SK-N-SH (cell line): ENCODE measurements at regions not wholly inside any gene's neighbourhood (a gene's known extent, or its start where the extent isn't known, plus 50 kb on each side); places are given as distances from the start of the nearest gene placed in this dataset.

Source experiments
- CTCF ChIA-PET: fragments of 300-600, 350-600 bp; formaldehyde crosslinking; extraction: SDS; loops from one replicate; lab custom pipeline; 2021; lab: Yijun Ruan, JAX
- POLR2A ChIA-PET: fragments of 350-600 bp; sonication (Branson Sonifier 250); formaldehyde crosslinking; extraction: SDS; loops from one replicate; lab custom pipeline; 2020; ENCODE audit warnings: antibody characterized with exemption, inconsistent platforms; lab: Yijun Ruan, JAX
- DNase-seq: peaks from one replicate; pipeline ENCODE4 v3.0.0; 2012
- H2AFZ ChIP-seq: fragments of 200-600 bp; sonication (generic); 2 replicates; pipeline ENCODE4 v1.8.1; 2016; ENCODE audit warnings: antibody characterized with exemption, mild to moderate bottlenecking, low read depth
- H3F3A ChIP-seq: fragments of 200-600 bp; sonication (generic); replicated peaks from 2 replicates; pipeline ENCODE3; 2016; ENCODE audit warnings: antibody characterized with exemption, mild to moderate bottlenecking; ENCODE audit not compliant: insufficient read depth
- H3K27ac ChIP-seq, 2 experiments: fragments of 200-500 bp in 1 of 2; fragments of 200-600 bp in 1 of 2; sonication (Bioruptor generic) in 1 of 2; sonication (generic), shearing (Covaris generic) in 1 of 2; 2 replicates each; pipeline versions ENCODE4 v1.5.1 to v1.6.1; 2014 to 2016; ENCODE audit warnings: low read depth in 2 of 2, inconsistent platforms in 1 of 2, low read length in 1 of 2, mild to moderate bottlenecking in 1 of 2, mixed read lengths in 1 of 2
- H3K27me3 ChIP-seq: fragments of 200-600 bp; sonication (generic), shearing (Covaris generic); 2 replicates; pipeline ENCODE4 v1.6.1; 2016; ENCODE audit warnings: mixed run types; ENCODE audit not compliant: insufficient read depth
- H3K36me3 ChIP-seq, 2 experiments: fragments of 200-500 bp in 1 of 2; fragments of 200-600 bp in 1 of 2; sonication (Bioruptor generic) in 1 of 2; sonication (generic) in 1 of 2; replicated peaks in 1 of 2; 2 replicates each; pipeline versions ENCODE3 to v1.5.1; 2014 to 2016; ENCODE audit warnings: low read length in 1 of 2, mild to moderate bottlenecking in 1 of 2; ENCODE audit not compliant: insufficient read depth in 2 of 2, control insufficient read depth in 1 of 2
- H3K4me1 ChIP-seq, 2 experiments: fragments of 200-500 bp in 1 of 2; fragments of 200-600 bp in 1 of 2; sonication (Bioruptor generic) in 1 of 2; sonication (generic), shearing (Covaris generic) in 1 of 2; 2 replicates each; pipeline versions ENCODE4 v1.5.1 to v1.6.1; 2014 to 2016; ENCODE audit warnings: low read depth in 1 of 2, low read length in 1 of 2, mixed run types in 1 of 2; ENCODE audit not compliant: insufficient read depth in 2 of 2, control insufficient read depth in 1 of 2
- H3K4me2 ChIP-seq: fragments of 200-600 bp; sonication (generic), shearing (Covaris generic); 2 replicates; pipeline ENCODE4 v1.6.1; 2017; ENCODE audit warnings: mixed run types
- H3K4me3 ChIP-seq, 2 experiments: fragments of 200-500 bp in 1 of 2; fragments of 200-600 bp in 1 of 2; sonication (Bioruptor generic) in 1 of 2; sonication (generic), shearing (Covaris generic) in 1 of 2; 2 replicates each; pipeline versions ENCODE4 v1.5.1 to v1.8.1; 2014 to 2016; ENCODE audit warnings: low read depth in 2 of 2, inconsistent platforms in 1 of 2, low read length in 1 of 2, mild to moderate bottlenecking in 1 of 2, mixed read lengths in 1 of 2, moderate library complexity in 1 of 2
- H3K79me2 ChIP-seq: fragments of 200-600 bp; sonication (generic); 2 replicates; pipeline ENCODE4 v1.8.1; 2017; ENCODE audit warnings: mild to moderate bottlenecking; ENCODE audit not compliant: insufficient read depth
- H3K9ac ChIP-seq: fragments of 200-600 bp; sonication (generic); 2 replicates; pipeline ENCODE4 v1.6.1; 2017; ENCODE audit warnings: mixed run types
- H3K9me2 ChIP-seq: fragments of 200-600 bp; sonication (generic); 2 replicates; pipeline ENCODE4 v1.6.1; 2017; ENCODE audit warnings: mixed run types
- H3K9me3 ChIP-seq: fragments of 200-600 bp; sonication (generic); 2 replicates; pipeline ENCODE4 v1.6.1; 2017; ENCODE audit warnings: mixed run types, mild to moderate bottlenecking, moderate library complexity
- H4K20me1 ChIP-seq: fragments of 200-600 bp; sonication (generic); 2 replicates; pipeline ENCODE4 v1.6.1; 2017; ENCODE audit warnings: mild to moderate bottlenecking, mixed run types; ENCODE audit not compliant: insufficient read depth
- CHD2 ChIP-seq: fragments of 150-350 bp; IDR thresholded peaks from 2 replicates; pipeline ENCODE4 v1.6.1; 2018; ENCODE audit warnings: low read length; ENCODE audit not compliant: partially characterized antibody
- CTCF ChIP-seq: fragments of 200-600 bp; sonication (generic); IDR thresholded peaks from 2 replicates; pipeline ENCODE4 v1.6.1; 2017; ENCODE audit warnings: antibody characterized with exemption, mild to moderate bottlenecking, moderate library complexity
- EP300 ChIP-seq, 2 experiments: IDR thresholded peaks; 2 replicates each; pipeline versions ENCODE4 v1.4.0 to v1.6.1; 2012; ENCODE audit warnings: borderline replicate concordance in 1 of 2, low read depth in 1 of 2, low read length in 1 of 2
- EZH2phosphoT487 ChIP-seq: fragments of 200-600 bp; sonication (generic); IDR thresholded peaks from 2 replicates; pipeline ENCODE4 v1.6.1; 2017; ENCODE audit warnings: low read depth, mixed run types, mild to moderate bottlenecking, antibody characterized with exemption, moderate library complexity, borderline replicate concordance
- FOSL2 ChIP-seq: IDR thresholded peaks from 2 replicates; pipeline ENCODE4 v1.4.0; 2012; ENCODE audit warnings: low read depth, mild to moderate bottlenecking, moderate library complexity, borderline replicate concordance
- FOXM1 ChIP-seq: IDR thresholded peaks from 2 replicates; pipeline ENCODE4 v1.4.0; 2012; ENCODE audit warnings: low read depth, mild to moderate bottlenecking
- GABPA ChIP-seq: IDR thresholded peaks from 2 replicates; pipeline ENCODE4 v1.4.0; 2012; ENCODE audit warnings: low read depth, mild to moderate bottlenecking
- GATA2 ChIP-seq: sonication (generic); formaldehyde crosslinking; IDR thresholded peaks from 2 replicates; pipeline ENCODE4 v1.5.0; 2020; ENCODE audit warnings: mild to moderate bottlenecking, missing genetic modification reagents
- MAX ChIP-seq: IDR thresholded peaks from 2 replicates; pipeline ENCODE4 v1.4.0; 2012; ENCODE audit warnings: low read depth
- MEF2A ChIP-seq: IDR thresholded peaks from 2 replicates; pipeline ENCODE4 v1.4.0; 2012; ENCODE audit warnings: low read depth, borderline replicate concordance
- MXI1 ChIP-seq: IDR thresholded peaks from 2 replicates; pipeline ENCODE4 v1.6.1; 2012; ENCODE audit warnings: mild to moderate bottlenecking, low read depth, low read length, improper control_type of control experiment
- NFIC ChIP-seq: IDR thresholded peaks from 2 replicates; pipeline ENCODE4 v1.4.0; 2012; ENCODE audit warnings: borderline replicate concordance
- RCOR1 ChIP-seq: fragments of 150-350 bp; IDR thresholded peaks from 2 replicates; pipeline ENCODE4 v1.6.1; 2017; ENCODE audit warnings: antibody characterized with exemption, low read length
- REST ChIP-seq: IDR thresholded peaks from 2 replicates; pipeline ENCODE4 v1.6.1; 2012; ENCODE audit warnings: mild to moderate bottlenecking, low read depth, low read length, moderate library complexity
- RFX5 ChIP-seq: IDR thresholded peaks from 2 replicates; pipeline ENCODE4 v1.6.1; 2012; ENCODE audit warnings: mild to moderate bottlenecking, improper control_type of control experiment, low read length
- TCF12 ChIP-seq: IDR thresholded peaks from 2 replicates; pipeline ENCODE4 v1.4.0; 2012
- TEAD4 ChIP-seq: IDR thresholded peaks from 2 replicates; pipeline ENCODE4 v1.4.0; 2012; ENCODE audit warnings: mild to moderate bottlenecking, borderline replicate concordance; ENCODE audit not compliant: insufficient read depth
- USF2 ChIP-seq: fragments of 150-350 bp; IDR thresholded peaks from 2 replicates; pipeline ENCODE4 v1.6.1; 2017; ENCODE audit warnings: antibody characterized with exemption, low read length, low read depth, borderline replicate concordance
- WGBS: methylation state at CpG from one replicate; pipeline ENCODE4 v1.1.6; 2017; ENCODE audit warnings: low lambda C conversion rate; 5-methylcytosine and 5-hydroxymethylcytosine counted together

- ChIA-PET POLR2A (no interaction called here), CTCF (no interaction called here)
- no peak for DNase-seq
- Histone ChIP-seq H3K79me2 (no peaks in the 10 kb centered on the region), H4K20me1 (no peaks in the 10 kb centered on the region), H3K4me3 (no peak overlapping the region), H3K36me3 (no peaks in the 10 kb centered on the region), H2AFZ (no peak overlapping the region), H3K27ac (no peak overlapping the region), H3K4me1 (no peaks in the 10 kb centered on the region), H3K4me2 (no peak overlapping the region), H3K9me2 (no peaks in the 10 kb centered on the region), H3F3A (no peaks in the 10 kb centered on the region), H3K9me3 (no peaks in the 10 kb centered on the region), H3K27me3 (no peaks in the 10 kb centered on the region), H3K9ac (no peak overlapping the region)
- 59% methylated on average over 3 of the region's 3 CpGs for WGBS
- TF ChIP-seq TCF12, result no peak
- 0 out of 2 replicates have a peak, but pooled peaks have one; percentile 6 for TF ChIP-seq CTCF
- TF ChIP-seq MXI1, result no peak
Measured at GRCh38 chr2:78465707-78466106, 559.8 kb upstream of the REG3G start.

GRCh38 chr2:78476619-78477229 is 548.8 kb upstream of the REG3G start:
- Histone ChIP-seq H4K20me1 (no peaks in the 10 kb centered on the region), H3K4me2 (no peak overlapping the region), H3K4me1 (no peaks in the 10 kb centered on the region), H3K27ac (no peak overlapping the region), H3K36me3 (no peaks in the 10 kb centered on the region), H3K79me2 (no peaks in the 10 kb centered on the region), H3K9me3 (no peaks in the 10 kb centered on the region; the same call in 1 of the 2 replicates), H3K9me2 (no peaks in the 10 kb centered on the region), H3K27me3 (no peaks in the 10 kb centered on the region), H3K4me3 (no peak overlapping the region), H2AFZ (no peak overlapping the region), H3F3A (no peaks in the 10 kb centered on the region), H3K9ac (no peak overlapping the region)
- whole genome bisulfite sequencing, result 55% methylated on average over 8 of the region's 8 CpGs
- no peak for TF ChIP-seq FOSL2
- TF ChIP-seq CHD2, result no peak
- TF ChIP-seq EP300 (IDR thresholded peaks at IDR 0.05; ENCODE audit: borderline replicate concordance in 1 of 2, low read depth in 1 of 2, low read length in 1 of 2), result no peak
- no peak for TF ChIP-seq GATA2
- TF ChIP-seq MEF2A, result no peak
- no peak for TF ChIP-seq RFX5
- TF ChIP-seq EZH2phosphoT487, result no peak
- TF ChIP-seq FOXM1, result no peak
- no peak for TF ChIP-seq GABPA
- TF ChIP-seq MAX, result no peak
- TF ChIP-seq NFIC, result no peak
- no peak for TF ChIP-seq TEAD4
- no peak for TF ChIP-seq TCF12
- TF ChIP-seq USF2, result no peak
- TF ChIP-seq MXI1, result no peak
- TF ChIP-seq RCOR1, result no peak
- no peak for TF ChIP-seq REST
- POLR2A ChIA-PET, result no interaction called here
- DNase-seq, result no peak
- CTCF ChIA-PET, result no interaction called here
